ENCODE measurements at regions not wholly inside any gene's neighbourhood (a gene's known extent, or its start where the extent isn't known, plus 50 kb on each side); places are given as distances from the start of the nearest gene placed in this dataset.

DNA sequence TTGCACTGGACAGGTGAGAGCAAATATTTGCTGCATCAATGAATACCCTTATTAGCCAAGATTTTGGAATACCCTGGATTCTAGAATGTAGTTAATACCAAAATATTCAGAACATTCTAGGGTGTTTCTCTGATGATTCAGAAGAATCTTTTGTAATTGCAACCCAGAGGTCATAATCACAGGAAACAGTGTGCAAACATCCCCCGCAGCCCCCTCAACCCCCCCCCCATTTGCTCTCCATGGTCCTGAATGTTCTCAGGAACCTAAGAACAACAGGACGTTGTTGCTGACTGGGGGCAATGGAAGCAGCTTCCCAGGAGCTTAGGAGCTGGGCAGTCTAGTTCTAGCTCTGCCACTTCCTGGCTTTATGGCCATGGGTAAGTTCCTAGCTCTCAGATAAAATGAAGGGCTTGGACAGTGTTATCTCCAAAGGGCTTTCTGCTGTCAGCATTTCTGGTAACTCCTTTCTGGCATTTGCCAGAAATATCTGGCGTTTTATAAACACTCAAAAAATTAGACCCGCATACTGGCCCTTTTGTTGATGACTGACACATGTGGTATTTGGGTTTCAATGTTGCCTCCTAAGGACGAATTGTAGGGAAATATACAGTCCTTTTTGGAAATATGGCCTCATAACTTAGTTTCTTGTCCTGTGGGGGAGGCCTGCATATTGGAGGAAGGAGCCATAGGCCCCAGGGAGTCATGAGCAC lies 178.6 kb downstream of the RRAGC start:
- TF ChIP-seq, protein P1, sequence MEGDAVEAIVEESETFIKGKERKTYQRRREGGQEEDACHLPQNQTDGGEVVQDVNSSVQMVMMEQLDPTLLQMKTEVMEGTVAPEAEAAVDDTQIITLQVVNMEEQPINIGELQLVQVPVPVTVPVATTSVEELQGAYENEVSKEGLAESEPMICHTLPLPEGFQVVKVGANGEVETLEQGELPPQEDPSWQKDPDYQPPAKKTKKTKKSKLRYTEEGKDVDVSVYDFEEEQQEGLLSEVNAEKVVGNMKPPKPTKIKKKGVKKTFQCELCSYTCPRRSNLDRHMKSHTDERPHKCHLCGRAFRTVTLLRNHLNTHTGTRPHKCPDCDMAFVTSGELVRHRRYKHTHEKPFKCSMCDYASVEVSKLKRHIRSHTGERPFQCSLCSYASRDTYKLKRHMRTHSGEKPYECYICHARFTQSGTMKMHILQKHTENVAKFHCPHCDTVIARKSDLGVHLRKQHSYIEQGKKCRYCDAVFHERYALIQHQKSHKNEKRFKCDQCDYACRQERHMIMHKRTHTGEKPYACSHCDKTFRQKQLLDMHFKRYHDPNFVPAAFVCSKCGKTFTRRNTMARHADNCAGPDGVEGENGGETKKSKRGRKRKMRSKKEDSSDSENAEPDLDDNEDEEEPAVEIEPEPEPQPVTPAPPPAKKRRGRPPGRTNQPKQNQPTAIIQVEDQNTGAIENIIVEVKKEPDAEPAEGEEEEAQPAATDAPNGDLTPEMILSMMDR (IDR thresholded peaks at IDR 0.05), result no peak
- no peak for TF ChIP-seq EZH2 (IDR thresholded peaks at IDR 0.05)
